ENCODE measurements at regions not wholly inside any gene's neighbourhood (a gene's known extent, or its start where the extent isn't known, plus 50 kb on each side); places are given as distances from the start of the nearest gene placed in this dataset.
A peak's percentile ranks its signal among the peaks of the same experiment; 100 is the strongest.

- no peak overlapping the region for H3K4me3 Mint-ChIP-seq
- peaks cover 30% of the 10 kb centered on the region for H3K9me3 Mint-ChIP-seq
- no peak overlapping the region for H3K27ac Mint-ChIP-seq
- POLR2A ChIA-PET, result no interaction called here
- ATAC-seq (peak; percentile 43; the same call in 1 of the 2 replicates), DNase-seq (ENCODE audit: low spot score) (no peak)
- H3K36me3 Mint-ChIP-seq, result peaks cover 19% of the 10 kb centered on the region
- CTCF ChIA-PET, result no interaction called here
- H3K27me3 Mint-ChIP-seq (ENCODE audit: low read depth), result no peaks in the 10 kb centered on the region
- TF ChIP-seq ZNF532 (CRISPR knock-in tag; IDR thresholded peaks at IDR 0.05; ENCODE audit: borderline replicate concordance), result no peak
- TF ChIP-seq CBFB (CRISPR knock-in tag; IDR thresholded peaks at IDR 0.05; ENCODE audit: low read depth), result no peak
- TF ChIP-seq, protein P1, sequence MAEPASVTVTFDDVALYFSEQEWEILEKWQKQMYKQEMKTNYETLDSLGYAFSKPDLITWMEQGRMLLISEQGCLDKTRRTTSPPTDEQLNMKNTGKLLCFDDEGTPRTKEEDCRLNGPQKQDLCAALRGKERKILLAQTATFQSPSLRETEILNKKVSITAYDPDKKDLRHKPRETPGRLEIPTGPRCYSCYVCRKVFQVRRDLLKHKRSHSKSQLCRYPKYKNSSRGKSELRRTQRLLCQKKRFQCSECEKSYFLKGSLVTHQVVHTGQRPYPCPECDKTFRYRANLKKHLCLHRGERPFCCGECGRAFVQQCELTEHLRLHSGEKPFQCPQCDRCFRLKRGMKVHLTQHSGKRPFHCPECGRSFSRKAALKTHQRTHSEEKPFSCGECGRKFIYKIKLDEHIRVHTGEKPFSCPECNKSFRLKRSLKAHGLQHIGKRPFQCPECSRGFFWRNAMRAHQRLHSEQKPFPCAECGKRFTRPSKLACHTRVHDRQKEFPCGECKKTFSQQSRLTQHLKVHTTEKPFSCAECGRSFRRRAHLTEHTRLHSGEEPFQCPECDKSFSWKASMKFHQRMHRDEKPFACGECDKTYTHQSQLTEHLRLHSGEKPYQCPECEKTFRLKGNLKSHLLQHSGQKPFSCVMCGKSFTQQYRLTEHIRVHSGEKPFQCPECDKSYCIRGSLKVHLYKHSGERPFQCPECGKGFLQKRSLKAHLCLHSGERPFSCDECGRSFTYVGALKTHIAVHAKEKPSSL (CRISPR knock-in tag; conservative IDR thresholded peaks at IDR 0.05), result no peak
- no peak for TF ChIP-seq HMGA2 (CRISPR knock-in tag; IDR thresholded peaks at IDR 0.05)
- TF ChIP-seq FOXK1 (CRISPR knock-in tag; IDR thresholded peaks at IDR 0.05), result no peak
- TF ChIP-seq AFF4 (CRISPR knock-in tag; IDR thresholded peaks at IDR 0.05; ENCODE audit: borderline replicate concordance), result no peak
- TF ChIP-seq RELA (CRISPR knock-in tag; IDR thresholded peaks at IDR 0.05; ENCODE audit: borderline replicate concordance), result no peak
- TF ChIP-seq FOXP1 (CRISPR knock-in tag; IDR thresholded peaks at IDR 0.05; ENCODE audit: borderline replicate concordance), result no peak
- no peak for TF ChIP-seq ZBTB21 (CRISPR knock-in tag; IDR thresholded peaks at IDR 0.05; ENCODE audit: borderline replicate concordance)
- TF ChIP-seq ZNF512 (CRISPR knock-in tag; IDR thresholded peaks at IDR 0.05; ENCODE audit: borderline replicate concordance), result no peak
- H3K4me1 Mint-ChIP-seq, result peaks cover 49% of the 10 kb centered on the region
Observed at GRCh38 chr4:79653871-79654270, 245.8 kb upstream of the GK2 start.

GRCh38 chr4:79652738-79653137 lies 244.7 kb upstream of the GK2 start:
- Mint-ChIP-seq H3K4me3 (no peak overlapping the region), H3K4me1 (peaks cover 60% of the 10 kb centered on the region), H3K27ac (no peak overlapping the region), H3K27me3 (ENCODE audit: low read depth) (no peaks in the 10 kb centered on the region), H3K36me3 (peaks cover 7% of the 10 kb centered on the region), H3K9me3 (peaks cover 19% of the 10 kb centered on the region)
- TF ChIP-seq, protein P2, sequence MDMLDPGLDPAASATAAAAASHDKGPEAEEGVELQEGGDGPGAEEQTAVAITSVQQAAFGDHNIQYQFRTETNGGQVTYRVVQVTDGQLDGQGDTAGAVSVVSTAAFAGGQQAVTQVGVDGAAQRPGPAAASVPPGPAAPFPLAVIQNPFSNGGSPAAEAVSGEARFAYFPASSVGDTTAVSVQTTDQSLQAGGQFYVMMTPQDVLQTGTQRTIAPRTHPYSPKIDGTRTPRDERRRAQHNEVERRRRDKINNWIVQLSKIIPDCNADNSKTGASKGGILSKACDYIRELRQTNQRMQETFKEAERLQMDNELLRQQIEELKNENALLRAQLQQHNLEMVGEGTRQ (CRISPR knock-in tag; IDR thresholded peaks at IDR 0.05), result no peak
- no peak for TF ChIP-seq JUN (CRISPR knock-in tag; IDR thresholded peaks at IDR 0.05)
- no peak for TF ChIP-seq ETV6 (CRISPR knock-in tag; IDR thresholded peaks at IDR 0.05)
- TF ChIP-seq KAT7 (CRISPR knock-in tag; IDR thresholded peaks at IDR 0.05; ENCODE audit: borderline replicate concordance), result no peak
- TF ChIP-seq HMGA2 (CRISPR knock-in tag; IDR thresholded peaks at IDR 0.05), result no peak
- TF ChIP-seq, protein P3, sequence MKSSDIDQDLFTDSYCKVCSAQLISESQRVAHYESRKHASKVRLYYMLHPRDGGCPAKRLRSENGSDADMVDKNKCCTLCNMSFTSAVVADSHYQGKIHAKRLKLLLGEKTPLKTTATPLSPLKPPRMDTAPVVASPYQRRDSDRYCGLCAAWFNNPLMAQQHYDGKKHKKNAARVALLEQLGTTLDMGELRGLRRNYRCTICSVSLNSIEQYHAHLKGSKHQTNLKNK (CRISPR knock-in tag; IDR thresholded peaks at IDR 0.05), result no peak
- TF ChIP-seq, protein P4, sequence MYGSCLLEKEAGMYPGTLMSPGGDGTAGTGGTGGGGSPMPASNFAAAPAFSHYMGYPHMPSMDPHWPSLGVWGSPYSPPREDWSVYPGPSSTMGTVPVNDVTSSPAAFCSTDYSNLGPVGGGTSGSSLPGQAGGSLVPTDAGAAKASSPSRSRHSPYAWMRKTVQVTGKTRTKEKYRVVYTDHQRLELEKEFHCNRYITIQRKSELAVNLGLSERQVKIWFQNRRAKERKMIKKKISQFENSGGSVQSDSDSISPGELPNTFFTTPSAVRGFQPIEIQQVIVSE (CRISPR knock-in tag; IDR thresholded peaks at IDR 0.05; ENCODE audit: borderline replicate concordance), result no peak
- TF ChIP-seq SMAD3 (CRISPR knock-in tag; IDR thresholded peaks at IDR 0.05; ENCODE audit: borderline replicate concordance), result no peak
- ChIA-PET POLR2A (no interaction called here), CTCF (no interaction called here)
- DNase-seq (ENCODE audit: low spot score), result no peak
- no peak for ATAC-seq
